ENCODE measurements at regions not wholly inside any gene's neighbourhood (a gene's known extent, or its start where the extent isn't known, plus 50 kb on each side); places are given as distances from the start of the nearest gene placed in this dataset.

DNA sequence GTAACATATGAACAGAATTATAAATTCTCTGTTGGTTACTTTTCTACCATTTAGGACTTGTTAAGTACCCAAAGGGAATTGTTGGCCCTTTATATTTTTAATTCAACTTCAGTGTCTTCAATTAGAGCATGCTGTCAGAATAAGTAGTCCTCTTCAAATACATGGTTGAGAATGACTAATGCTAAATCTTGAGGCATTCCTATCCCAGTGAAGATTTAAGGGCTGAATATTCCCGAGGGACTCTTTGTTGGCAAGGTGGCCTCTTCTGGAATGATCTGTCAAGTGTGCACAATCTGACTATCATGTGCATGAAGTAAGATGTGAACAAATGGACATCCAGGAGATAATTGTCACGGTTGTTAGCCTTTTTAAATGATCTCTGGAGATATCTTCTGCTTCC is 421.7 kb downstream of the BMP2 start:
- TF ChIP-seq, protein P1, sequence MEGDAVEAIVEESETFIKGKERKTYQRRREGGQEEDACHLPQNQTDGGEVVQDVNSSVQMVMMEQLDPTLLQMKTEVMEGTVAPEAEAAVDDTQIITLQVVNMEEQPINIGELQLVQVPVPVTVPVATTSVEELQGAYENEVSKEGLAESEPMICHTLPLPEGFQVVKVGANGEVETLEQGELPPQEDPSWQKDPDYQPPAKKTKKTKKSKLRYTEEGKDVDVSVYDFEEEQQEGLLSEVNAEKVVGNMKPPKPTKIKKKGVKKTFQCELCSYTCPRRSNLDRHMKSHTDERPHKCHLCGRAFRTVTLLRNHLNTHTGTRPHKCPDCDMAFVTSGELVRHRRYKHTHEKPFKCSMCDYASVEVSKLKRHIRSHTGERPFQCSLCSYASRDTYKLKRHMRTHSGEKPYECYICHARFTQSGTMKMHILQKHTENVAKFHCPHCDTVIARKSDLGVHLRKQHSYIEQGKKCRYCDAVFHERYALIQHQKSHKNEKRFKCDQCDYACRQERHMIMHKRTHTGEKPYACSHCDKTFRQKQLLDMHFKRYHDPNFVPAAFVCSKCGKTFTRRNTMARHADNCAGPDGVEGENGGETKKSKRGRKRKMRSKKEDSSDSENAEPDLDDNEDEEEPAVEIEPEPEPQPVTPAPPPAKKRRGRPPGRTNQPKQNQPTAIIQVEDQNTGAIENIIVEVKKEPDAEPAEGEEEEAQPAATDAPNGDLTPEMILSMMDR (IDR thresholded peaks at IDR 0.05; ENCODE audit: control insufficient read depth, insufficient read depth, low read depth, low read length, missing control alignments), result no peak
- no peak overlapping the region for H3K4me3 ChIP-seq (ENCODE audit: control insufficient read depth, low read depth, low read length)
- no peak for DNase-seq (ENCODE audit: low read depth)

DNA sequence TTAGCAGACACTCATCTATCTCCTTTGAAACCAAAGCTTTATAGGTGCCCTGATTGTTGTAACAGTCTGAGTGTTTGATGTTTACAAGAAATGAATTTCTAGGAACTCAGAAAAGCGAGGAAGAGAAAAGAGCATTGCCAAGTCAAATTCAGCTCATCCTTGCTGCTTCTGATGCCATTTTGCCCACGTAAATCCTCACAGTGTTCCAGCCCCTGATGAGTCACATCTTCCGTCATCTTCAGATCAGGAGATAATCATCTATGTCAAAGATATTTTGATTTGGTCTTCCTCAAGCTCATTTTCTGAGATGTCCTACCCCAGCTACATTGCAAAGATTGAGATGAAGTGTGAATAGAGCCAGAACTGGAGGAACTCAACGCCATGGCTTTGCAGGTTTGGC is 426.2 kb downstream of the BMP2 start:
- no peak for DNase-seq (ENCODE audit: low read depth)
- TF ChIP-seq, protein P1 (IDR thresholded peaks at IDR 0.05; ENCODE audit: control insufficient read depth, insufficient read depth, low read depth, low read length, missing control alignments), result no peak
- no peak overlapping the region for H3K4me3 ChIP-seq (ENCODE audit: control insufficient read depth, low read depth, low read length)

DNA sequence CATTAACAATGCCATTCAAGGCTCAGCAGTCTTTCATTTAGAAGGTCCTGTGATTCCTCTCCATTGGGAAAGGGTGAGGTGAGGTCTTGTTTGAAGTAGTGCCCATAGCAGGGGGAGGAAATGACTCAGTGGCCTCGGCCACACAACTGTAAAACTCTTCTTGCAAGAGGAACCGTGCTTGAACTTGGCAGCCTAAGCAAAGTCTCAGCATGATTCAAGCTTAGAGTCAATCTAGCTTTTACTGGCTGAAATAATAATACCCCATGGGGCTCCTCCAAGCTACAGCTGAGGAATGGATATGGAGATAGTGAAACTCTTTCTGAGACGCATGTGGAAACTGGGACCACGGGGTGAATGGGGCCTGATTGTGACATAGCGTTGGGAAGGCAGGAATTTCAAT is 428.2 kb downstream of the BMP2 start:
- no peak overlapping the region for H3K4me3 ChIP-seq (ENCODE audit: control insufficient read depth, low read depth, low read length)
- peak; percentile 67 for DNase-seq (ENCODE audit: low read depth)
- TF ChIP-seq, protein P1 (IDR thresholded peaks at IDR 0.05; ENCODE audit: control insufficient read depth, insufficient read depth, low read depth, low read length, missing control alignments), result no peak

DNA sequence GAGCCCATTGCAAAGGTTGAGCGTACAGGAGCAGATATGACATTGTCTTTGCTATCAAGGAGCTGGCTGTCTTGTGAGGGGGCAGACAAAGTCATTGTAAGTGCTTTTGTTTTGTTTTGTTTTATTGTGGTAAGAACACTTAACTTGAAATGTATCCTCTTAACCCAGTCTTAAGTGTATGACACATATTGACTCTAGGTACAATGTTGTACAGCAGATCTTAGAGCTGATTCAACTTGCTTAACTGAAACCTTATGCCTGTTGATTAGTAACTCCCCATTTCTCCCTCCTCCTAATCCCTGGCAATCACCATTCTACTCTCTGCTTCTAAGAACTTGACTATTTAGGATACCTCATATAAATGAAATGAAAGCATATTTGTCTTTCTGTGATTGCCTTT is 429.0 kb downstream of the BMP2 start:
- H3K4me3 ChIP-seq (ENCODE audit: control insufficient read depth, low read depth, low read length), result no peak overlapping the region
- TF ChIP-seq, protein P1 (IDR thresholded peaks at IDR 0.05; ENCODE audit: control insufficient read depth, insufficient read depth, low read depth, low read length, missing control alignments), result no peak
- DNase-seq (ENCODE audit: low read depth), result peak; percentile 11

DNA sequence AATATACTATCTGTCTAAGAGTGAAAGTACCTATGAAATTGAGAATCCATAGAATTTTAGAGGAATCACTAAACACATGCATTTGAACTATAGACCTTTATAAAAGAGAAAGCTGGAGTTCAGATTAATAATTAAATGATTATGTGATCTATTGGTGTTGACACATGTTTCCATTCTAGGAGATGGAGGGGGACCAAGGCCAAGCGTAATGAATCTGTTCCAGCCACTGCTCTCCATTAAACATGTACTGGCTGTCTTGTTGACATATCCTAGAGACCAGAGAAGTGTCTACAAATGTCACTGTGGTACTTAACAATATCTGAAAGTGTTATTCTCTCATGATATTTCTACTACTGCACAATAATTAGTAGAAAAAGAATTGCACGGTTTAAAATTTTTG is 432.4 kb downstream of the BMP2 start:
- no peak overlapping the region for H3K4me3 ChIP-seq (ENCODE audit: control insufficient read depth, low read depth, low read length)
- TF ChIP-seq, protein P1 (IDR thresholded peaks at IDR 0.05; ENCODE audit: control insufficient read depth, insufficient read depth, low read depth, low read length, missing control alignments), result no peak
- no peak for DNase-seq (ENCODE audit: low read depth)

DNA sequence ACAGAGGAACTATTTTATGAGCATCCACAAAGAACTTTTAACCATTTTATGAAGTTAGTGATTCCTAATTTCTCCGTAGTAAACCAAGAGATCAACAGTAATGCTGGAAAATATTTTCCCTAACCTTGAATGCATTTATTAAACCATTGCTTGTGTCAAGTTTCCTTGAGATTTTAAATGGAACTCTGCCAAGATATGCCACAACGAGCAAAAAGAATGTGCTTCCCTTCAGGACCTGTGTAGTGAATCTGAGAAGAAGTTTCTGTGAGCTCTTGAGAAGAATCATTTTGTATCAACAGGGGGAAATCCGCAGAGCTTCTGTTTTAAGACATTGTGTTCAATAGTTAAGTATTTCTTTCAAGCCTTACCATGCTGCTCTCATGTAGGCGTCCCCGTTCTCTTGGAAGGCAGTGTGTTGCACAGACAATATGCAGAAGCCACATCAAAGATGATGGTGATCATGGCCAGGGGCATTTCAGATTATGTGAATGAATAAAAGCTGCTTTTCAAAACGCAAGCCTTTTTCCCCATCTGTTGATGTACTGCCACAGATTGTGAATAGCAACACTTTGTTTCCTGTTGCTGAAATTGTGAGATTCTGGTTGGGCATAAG is 439.8 kb downstream of the BMP2 start:
- TF ChIP-seq, protein P1 (IDR thresholded peaks at IDR 0.05; ENCODE audit: control insufficient read depth, insufficient read depth, low read depth, low read length, missing control alignments), result no peak
- DNase-seq (ENCODE audit: low read depth), result no peak
- H3K4me3 ChIP-seq (ENCODE audit: control insufficient read depth, low read depth, low read length), result no peak overlapping the region

DNA sequence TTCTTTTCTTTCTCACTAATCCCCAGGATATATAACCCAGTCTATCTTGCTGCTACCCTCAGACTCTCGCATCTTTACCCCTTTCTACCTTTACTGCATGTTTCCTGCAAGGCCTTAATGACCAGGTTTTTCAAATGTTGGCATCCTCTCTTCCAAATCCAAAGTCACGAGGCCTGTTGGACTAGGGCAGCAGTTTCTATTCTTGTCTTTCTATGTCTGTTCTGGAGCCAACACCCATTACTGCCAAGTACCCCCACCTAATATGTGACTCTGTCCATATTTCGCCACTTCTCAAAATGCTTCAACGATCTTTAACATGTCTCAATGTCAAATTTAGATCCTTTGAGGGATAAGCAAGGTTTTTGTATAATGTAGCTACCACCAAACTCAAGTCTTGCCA is 443.4 kb downstream of the BMP2 start:
- TF ChIP-seq, protein P1 (IDR thresholded peaks at IDR 0.05; ENCODE audit: control insufficient read depth, insufficient read depth, low read depth, low read length, missing control alignments), result no peak
- no peak overlapping the region for H3K4me3 ChIP-seq (ENCODE audit: control insufficient read depth, low read depth, low read length)
- no peak for DNase-seq (ENCODE audit: low read depth)

Measured in AG09309 (cell line).